GM19372 (cell line): ENCODE measurements at regions not wholly inside any gene's neighbourhood (a gene's known extent, or its start where the extent isn't known, plus 50 kb on each side); places are given as distances from the start of the nearest gene placed in this dataset.
"Not testable (repeated sequence)": the region's sequence is repeated elsewhere in the genome, so short reads cannot be mapped to it uniquely, and the experiment has no call there.

Experiments used
- ATAC-seq: cut with Tn5 transposase; IDR thresholded peaks from one replicate; pipeline ENCODE4 v1.9.1; 2021; ENCODE audit warnings: mild to moderate bottlenecking, low read depth, moderate library complexity; ENCODE audit not compliant: unreplicated experiment

DNA sequence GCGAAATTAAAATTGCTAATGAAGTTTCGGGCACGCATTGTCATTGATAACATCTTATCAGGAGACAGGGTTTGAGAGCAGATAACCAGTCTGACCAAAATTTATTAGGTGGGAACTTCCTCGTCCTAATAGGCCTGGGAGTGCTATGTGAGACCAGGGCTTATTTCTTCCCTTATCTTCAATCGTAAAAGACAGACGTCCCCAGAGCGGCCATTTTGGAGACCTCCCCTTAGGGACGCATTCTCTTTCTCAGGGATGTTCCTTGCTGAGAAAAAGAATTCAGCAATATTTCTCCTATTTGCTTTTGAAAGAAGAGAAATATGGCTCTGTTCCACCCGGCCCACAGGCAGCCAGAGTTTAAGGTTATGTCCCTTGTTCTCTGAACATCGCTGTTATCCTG, 184.7 kb downstream of the OSTF1 start:
- ATAC-seq, result not testable (repeated sequence)

DNA sequence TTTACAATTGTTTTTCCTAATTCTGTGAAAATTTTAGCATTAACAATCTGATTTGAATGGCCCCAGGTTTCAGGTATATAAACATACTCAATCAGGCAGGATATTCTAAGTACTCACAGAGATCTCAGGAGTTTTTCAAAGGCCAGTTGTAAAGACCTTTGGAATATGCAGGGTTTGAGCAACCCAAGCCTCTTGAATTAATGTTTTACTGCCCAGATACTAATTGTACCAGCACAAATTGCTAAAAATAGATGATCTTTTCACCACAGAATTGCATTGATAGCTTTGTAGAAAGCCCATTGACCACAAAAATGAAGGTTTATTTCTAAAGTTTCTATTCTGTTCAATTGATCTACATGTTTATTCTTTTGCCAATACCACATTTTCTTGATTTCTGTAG, 186.5 kb downstream of the OSTF1 start:
- ATAC-seq, result no peak

DNA sequence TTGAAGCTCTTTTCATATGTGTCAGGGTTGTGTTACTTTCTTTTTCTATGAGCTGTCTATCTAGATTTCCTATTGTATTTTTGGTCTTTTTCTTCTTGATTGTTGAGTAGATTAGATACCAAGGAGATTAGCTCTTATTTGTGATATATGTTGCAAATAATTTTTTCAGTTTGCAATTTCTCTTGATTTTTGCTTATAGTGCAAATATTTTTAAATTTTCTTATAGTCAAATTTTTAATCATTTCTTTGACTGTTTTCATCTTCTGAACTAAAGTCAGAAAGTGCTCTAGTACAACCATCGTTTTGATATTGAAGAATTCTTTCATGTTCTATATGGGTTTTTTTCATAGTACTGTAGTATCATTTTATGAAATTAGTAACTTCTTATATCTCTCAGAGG, 193.7 kb downstream of the OSTF1 start:
- no peak for ATAC-seq

DNA sequence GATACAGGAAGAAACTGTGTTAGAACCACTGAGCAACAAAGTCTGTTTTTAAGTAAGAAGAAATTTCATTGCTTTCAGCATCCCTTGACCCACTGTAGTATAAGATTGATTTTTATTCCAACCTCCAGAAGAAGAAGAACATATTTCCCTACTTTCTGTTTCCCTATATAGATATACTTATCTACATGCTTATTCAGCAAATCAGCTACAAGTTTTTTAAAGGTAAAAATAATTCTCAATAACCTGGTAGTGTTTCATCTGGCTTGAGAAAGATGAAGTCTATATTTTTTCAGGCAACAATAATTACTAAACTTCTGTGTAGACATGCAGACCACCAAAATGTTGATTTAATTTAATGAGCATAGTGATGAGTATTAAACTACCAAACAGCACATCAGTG, 201.0 kb downstream of the OSTF1 start:
- no peak for ATAC-seq

DNA sequence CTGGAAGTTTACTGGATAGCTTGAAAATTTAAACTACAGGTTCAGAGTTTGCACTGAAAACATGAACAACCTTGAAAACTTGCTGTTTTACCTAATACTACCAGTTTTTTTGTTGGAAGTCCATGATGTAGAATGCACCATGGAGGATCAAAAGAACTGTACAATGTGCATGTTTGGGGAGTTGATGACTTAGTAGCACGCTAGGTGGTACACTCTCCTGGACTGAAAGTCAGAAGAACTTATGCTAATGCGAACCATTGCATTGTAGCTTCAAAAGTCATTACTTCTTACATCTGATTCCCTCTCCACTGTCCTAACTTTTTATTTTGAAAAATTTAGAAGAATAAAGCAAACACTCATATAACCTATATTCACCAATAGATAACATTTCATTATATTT, 211.0 kb downstream of the OSTF1 start:
- ATAC-seq, result no peak

DNA sequence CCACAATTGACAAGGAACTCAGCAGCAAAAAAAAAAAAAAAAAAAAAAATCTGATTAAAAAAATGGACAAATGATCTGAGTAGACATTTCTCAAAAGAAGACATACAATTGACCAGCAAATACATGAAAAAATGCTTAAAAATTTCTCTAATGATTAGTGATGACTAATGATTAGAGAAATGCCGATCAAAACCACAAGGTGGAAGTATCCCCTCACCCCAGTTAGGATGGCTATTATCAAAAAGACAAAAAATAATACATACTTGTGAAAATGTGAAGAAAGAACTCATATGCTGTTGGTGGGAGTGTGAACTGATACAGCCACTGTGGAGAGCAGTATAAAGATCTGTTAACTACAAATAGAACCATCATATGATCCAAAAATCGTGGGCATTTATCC, 245.3 kb downstream of the OSTF1 start:
- no peak for ATAC-seq

DNA sequence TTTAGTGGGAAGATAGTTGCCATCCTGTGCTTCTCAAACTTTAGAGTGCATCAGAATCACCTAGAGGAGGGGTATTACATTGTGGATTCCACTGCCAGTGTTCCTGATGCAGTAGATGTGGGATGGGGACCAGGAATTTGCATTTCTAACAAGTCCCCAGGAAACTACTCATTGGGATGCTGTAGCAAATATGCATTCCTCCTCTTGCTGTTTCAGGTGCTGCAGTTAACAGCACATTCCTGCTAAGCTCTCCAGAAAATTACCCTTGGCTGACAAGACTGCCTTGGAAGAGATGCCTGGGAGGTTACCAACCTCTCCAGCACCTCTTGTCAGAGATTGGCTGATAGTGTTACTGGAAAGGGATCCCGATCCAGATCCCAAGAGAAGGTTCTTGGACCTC, 270.5 kb downstream of the OSTF1 start:
- ATAC-seq, result no peak

DNA sequence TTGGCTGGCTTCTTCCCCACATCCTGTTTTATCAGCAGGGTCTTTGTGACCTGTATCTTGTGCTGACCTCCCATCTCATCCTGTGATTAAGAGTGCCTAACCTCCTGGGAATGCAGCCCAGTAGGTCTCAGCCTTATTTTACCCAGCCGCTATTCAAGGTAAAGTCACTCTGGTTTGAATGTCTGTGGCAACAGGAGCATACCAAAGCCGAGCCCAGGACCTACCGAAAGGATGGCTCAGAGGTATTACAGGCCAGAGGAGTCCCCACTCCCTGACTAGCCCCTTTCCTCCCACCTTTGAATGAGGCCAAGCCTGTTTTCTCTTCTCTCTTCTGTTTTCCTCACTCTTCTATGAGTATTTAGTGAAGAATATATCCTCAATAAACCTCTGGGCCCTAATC, 271.3 kb downstream of the OSTF1 start:
- ATAC-seq, result no peak

DNA sequence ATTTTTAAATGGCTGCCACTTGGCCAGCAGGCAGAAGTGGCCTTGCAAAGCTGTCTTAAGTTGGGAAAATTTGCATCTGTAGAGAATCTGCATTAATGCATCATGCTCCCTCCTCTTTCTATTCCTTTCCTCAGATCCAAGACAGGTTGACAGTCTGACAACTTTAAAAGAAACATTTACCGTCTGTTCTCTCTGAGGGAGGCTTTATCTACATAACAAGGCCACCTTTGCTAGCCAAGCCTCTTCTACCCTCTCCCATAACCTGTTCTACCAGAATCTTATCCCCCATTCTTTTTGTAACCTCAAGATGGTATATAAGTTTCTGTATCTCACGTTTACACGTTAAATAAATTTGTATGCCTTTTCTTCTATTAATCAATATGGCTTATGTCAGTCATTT, 271.9 kb downstream of the OSTF1 start:
- no peak for ATAC-seq

DNA sequence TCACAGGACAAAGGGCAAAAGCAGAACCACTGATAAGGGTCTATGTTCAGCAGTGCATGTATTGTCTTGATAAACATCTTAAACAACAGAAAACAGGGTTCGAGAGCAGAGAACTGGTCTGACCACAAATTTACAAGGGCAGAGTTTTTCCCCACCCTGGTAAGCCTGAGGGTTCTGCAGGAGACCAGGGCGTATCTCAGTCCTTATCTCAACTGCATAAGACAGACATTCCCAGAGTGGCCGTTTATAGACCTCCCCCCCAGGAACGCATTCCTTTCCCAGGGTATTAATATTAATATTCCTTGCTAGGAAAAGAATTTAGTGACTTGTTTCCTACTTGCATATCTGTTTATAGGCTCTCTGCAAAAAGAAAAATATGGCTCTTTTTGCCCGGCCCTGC, 274.1 kb downstream of the OSTF1 start:
- not testable (repeated sequence) for ATAC-seq

DNA sequence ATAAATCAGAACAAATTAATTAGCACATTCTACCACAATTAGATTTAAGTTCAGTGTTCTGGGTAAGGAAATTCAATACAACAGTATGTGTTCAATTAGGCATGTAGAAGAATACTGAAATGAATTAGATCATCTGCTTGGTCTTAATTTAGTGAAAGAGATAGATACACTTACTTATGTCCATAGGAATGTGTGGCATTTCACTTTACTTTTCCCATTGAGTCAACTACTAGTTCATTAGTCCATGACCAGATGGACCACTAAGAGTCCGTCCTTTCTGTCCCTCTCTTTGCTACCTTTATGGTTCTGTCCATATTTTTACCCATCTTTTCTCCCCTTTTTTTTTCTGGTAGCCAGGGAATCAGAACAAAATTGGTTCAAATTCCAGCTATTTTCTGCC, 276.9 kb downstream of the OSTF1 start:
- ATAC-seq, result no peak

DNA sequence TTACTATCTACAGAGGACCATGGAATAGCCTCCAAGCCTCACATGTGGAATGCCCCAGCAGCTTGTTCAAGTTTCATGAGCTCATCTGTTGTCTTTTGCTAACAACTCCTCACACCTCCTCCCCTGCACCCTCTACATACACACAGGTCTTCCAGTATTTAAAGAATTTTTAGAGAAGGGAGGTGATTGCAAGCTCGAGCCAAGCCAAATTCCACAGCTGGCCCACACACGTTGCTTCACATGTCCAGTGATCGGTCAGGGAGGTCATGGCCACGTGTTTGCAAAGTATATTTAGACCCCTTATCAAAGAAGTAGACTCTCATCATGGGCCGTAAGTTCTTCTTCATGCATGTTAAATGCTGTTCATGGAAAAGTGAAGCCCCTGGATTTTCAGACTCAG, 281.7 kb downstream of the OSTF1 start:
- no peak for ATAC-seq

DNA sequence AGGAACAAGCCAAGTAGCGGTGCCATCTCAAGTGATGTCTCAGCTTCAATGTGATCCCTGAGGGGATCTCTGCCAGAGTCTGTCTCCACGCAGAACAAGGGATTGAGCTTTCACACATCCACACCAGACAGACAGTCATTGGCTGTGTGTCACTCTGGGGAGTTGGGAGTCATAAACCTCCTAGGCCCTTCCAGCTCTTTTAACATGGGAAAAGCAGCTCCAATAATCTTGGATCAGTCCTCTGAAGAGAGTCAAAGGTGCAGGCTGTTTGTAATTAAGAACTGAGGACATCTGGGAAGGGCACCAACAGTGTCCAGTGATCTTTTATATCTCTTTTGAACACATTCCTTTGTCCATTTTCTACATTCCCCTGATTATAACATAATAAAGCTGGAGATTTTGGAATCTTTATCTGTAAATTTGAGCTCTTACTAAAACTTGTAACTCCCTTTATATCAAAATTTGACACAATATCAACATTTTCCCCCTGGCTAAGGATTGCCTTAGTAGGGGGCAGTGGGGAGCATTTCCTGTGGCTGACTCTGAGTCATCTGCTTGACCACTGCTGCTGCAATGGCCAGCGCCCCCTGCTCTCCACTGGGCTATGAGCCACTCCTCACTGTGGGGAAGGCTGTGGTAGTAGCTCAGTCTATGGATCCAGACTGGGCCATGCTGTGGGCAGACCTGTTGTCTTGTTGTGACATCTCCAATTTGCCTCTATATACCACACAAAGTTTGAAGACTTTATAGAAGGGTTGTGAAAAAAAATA, 284.4 kb downstream of the OSTF1 start:
- no peak for ATAC-seq

DNA sequence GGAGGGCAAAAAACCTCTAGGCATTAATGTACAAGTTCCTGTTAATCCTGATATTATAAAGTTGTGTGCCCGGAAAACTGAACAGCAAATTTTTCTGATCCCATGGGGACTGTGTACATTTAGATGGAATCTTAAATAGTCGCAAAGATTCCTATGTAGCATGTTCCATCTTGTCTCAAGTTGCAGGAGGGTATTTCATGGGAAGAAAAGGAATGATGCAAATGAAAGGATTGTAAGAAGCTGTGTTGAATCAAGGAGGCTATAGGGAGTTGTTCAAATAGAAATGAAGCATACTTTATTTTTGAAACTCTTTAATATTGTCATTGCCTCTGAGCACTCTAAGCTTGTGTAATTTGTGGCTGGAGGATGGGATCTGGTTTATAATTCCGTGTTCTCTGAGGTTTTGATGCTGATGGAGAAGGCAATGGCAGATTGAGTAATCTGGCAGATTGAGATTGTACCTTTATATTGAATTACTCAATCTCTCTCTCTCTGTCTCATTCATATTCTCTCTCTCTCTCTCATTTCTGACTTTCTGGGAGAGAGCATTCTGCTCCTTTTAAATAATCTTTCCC, 288.5 kb downstream of the OSTF1 start:
- ATAC-seq, result no peak

DNA sequence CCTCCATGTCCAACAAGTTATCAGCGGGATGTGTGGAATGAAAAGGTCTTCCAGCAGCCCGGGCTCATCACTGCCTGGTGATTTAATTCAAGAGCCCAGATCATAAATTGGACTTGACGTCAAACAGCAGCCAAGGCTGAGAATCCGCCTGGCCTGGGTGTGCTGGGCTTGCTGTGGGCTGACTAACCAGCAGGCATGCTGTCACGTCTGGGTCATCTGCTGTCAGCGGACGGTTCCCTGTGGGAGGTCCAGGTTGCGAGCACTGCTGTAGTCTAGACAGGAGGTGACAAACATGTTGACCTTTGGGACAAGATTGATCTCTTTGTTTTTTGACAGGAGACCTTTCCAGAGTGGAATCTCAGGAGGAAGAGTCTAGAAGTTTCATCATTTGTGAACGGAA, 289.7 kb downstream of the OSTF1 start:
- no peak for ATAC-seq

DNA sequence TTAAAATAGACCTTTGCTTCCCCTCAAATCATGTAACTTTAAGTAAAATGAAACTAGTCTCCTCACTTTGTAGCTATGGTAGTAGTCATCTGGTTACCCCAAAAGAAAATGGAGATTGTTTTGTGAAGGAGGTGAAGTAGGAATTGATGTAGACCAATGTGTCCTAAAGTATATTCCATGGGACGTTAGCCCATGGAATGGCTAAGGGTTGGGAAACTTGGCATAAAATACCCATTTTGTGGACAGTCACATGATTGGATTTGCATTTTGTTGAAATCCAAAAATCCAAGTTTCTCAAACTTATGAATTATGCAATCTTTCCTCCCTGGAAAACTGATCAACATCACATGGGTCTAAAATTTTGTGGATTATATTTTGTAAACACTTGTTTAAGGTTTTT, 290.6 kb downstream of the OSTF1 start:
- ATAC-seq, result no peak

DNA sequence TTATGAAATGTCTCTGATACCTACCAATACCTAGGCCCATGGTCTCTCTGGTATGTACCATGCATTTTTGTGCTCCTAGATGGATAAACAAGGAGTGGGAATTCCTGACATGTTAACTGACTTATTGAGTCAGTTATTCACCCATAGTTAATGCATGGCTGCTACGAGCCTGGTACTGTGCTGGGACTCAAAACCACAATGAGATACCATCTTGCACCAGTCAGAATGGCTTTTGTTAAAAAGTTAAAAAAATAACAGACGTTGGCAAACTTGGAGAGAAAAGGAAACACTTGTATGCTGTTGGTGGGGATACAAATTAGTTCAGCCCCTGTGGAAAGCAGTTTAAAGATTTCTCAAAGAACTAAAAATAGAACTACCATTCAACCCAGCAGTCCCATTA, 293.8 kb downstream of the OSTF1 start:
- ATAC-seq, result no peak

DNA sequence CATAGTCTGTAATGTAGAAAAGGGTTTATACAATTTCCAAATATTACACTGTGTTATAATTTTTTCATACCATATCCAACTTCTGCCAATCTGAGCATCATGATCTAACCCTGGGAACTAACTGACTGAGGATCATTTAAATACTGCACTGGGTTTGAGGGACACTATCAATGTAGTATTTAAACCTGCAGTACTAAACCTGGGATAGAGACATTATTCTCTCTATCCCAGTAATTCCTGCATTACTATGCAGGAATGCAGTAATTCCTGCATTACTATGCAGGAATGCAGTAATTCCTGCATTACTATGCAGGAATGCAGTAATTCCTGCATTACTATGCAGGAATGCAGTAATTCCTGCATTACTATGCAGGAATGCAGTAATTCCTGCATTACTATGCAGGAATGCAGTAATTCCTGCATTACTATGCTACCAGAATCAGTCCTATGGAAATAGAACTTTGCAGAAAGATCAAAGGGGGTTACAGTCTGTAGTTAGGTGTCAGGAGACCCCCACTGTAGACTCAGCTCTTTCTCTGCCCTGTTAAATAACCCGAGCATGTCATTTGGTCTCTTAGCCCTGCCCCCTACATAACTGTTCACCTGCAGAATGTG, 295.2 kb downstream of the OSTF1 start:
- ATAC-seq, result not testable (repeated sequence)

DNA sequence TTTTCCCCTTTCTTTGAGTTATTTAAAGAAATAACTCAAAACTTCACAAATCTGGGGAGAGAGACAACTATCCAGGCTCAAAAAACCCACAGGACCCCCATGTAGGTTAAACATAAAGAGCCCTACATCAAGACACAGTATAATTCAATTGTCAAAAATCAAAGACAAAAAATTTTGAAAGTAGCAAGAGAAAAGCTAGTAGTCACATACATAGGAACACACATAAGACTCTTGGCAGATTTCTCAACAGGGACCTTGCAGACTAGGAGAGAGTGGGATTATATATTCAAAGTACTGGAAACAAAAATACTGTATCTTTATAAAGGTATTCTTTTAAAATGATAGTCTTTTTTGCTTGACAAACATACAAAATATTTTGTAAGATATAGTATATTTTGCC, 296.9 kb downstream of the OSTF1 start:
- no peak for ATAC-seq

DNA sequence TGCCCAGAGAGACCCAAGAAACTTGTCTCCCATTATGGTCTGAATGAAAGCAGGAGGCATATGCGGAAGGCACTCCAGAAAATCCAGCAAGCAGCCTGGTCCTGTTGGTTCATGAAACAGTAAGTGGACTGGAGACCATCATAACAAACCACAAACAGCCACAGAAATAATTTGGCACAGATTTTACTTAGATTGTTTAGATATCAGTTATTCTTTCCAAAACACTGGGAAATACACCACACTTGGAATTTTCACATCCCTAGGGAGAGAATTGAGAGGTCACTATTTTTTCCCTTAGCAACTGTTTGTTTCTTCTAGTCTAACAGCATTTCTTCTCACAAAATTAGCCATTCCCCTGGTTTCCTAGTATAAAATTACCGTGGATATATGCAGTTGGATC, 300.8 kb downstream of the OSTF1 start:
- no peak for ATAC-seq

DNA sequence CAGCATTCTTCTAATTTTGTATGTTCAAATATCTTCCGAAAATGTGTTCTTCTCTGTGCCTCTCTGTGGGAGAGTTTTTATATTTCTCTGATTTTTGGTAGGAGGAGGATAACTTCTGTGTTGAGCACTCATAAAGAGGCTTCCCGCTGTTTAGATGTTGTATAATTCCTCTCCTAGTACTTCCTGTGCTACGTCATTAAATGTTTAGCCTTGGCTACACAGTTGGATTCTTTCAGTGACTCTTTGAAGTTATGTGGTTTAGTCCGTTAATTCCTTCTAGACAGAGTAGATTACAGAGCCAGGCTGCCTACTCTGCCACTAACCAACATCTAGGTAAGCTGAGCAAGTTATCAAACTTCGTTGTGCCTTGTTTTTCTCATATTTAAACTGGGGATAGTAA, 302.6 kb downstream of the OSTF1 start:
- ATAC-seq, result no peak

DNA sequence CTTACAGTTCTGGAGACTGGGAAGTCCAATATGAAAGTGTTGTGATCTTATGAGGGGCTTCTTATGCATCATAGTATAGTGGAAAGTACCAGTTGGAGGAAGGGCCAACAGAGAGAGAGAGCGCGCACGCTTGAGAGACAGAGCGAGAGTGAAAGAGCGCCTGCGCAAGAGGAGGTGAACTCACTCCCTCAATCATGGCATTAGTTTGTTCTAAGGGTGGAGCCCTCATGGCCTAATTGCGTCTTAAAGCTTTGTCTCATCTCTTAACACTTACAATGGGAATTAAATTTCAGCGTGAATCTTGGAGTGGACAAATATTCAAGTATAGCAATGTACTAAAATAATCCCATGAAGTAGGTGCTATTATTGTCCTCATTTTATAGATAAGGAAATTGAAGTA, 303.2 kb downstream of the OSTF1 start:
- no peak for ATAC-seq
